Thyroid gland (tissue), 4 donors: ENCODE measurements at regions not wholly inside any gene's neighbourhood (a gene's known extent, or its start where the extent isn't known, plus 50 kb on each side); places are given as distances from the start of the nearest gene placed in this dataset.

Source experiments
- DNase-seq, 2 donors: peaks; one replicate each; pipeline ENCODE4 v3.0.0-alpha.2; 2019
- H3K27ac ChIP-seq, 3 donors: fragments of 200-600 bp; sonication (generic); 1 replicate in 2 of 3; 2 replicates in 1 of 3; pipeline ENCODE4 v1.5.1; 2016 to 2019; ENCODE audit warnings: mild to moderate bottlenecking in 1 of 3, moderate library complexity in 1 of 3
- H3K27me3 ChIP-seq: fragments of 200-600 bp; sonication (generic); one replicate; pipeline ENCODE4 v1.5.1; 2019
- H3K36me3 ChIP-seq, 2 donors: fragments of 200-600 bp; sonication (generic); one replicate each; pipeline ENCODE4 v1.5.1; 2016 to 2019
- H3K4me1 ChIP-seq, 2 donors: fragments of 200-600 bp; sonication (generic); one replicate each; pipeline ENCODE4 v1.5.1; 2017 to 2019
- H3K4me3 ChIP-seq, 3 donors: fragments of 200-600 bp; sonication (generic); replicated peaks in 1 of 3; 1 replicate in 2 of 3; 2 replicates in 1 of 3; pipeline ENCODE4 v1.5.1; 2016; ENCODE audit warnings: mild to moderate bottlenecking in 1 of 3
- H3K9me3 ChIP-seq: fragments of 200-600 bp; sonication (generic); one replicate; pipeline ENCODE4 v1.5.1; 2017
- POLR2A ChIP-seq, 2 donors: fragments of 450-650 bp; IDR thresholded peaks; one replicate each; pipeline ENCODE4 v1.6.1; 2017; ENCODE audit warnings: antibody characterized with exemption in 2 of 2, mild to moderate bottlenecking in 2 of 2, moderate library complexity in 1 of 2
- WGBS, 2 donors: methylation state at CpG; one replicate each; pipeline ENCODE4 v1.1.5; 2017; 5-methylcytosine and 5-hydroxymethylcytosine counted together
- intact Hi-C: fragments of 100-400 bp; cut with DNase I; formaldehyde crosslinking; loops from one replicate; pipeline ENCODE4 v1.15.1; 2023
- TF ChIP-seq, protein P1 (sequence below), 6 experiments: fragments of 200-600 bp in 3 of 6; fragments of 450-650 bp in 3 of 6; sonication (generic) in 3 of 6; IDR thresholded peaks; one replicate each; pipeline ENCODE4 v1.5.1; 2016 to 2019; ENCODE audit warnings: antibody characterized with exemption in 6 of 6, mild to moderate bottlenecking in 2 of 6, inconsistent platforms in 1 of 6, moderate library complexity in 1 of 6

DNA sequence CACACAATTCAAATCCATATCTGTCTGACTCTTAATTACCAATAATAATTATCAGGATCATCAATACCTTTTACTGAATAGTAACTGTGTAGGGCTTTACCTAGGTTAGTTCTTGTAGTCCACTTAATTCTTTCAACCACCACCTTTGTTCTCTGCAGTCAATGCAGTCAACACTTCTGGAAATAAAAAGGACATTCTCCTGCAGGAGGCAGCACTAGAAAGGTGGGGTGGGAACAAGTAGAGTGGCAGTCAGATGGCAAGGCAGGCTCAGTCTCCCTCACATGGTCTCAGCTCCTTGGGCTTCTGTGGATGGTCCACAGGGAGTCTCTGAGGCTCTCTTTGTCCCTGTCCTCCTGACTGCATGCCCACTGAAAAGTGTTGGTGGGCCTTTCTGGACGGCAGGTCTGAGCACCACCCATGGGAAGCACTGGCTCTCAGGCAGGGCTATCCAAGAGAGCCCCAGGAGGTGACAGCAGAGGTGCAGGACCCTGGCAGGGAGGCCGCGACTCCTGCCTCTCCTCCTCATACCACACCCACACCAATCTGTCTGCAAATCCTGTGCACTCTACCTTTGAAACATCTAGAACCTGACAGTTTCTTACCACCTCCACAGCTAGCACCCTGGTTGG, 237.3 kb downstream of the FOXD2 start:
- TF ChIP-seq POLR2A (IDR thresholded peaks at IDR 0.05) = no peak
- Histone ChIP-seq H3K27ac (no peak overlapping the region), H3K27me3 (no peaks in the 10 kb centered on the region), H3K4me3 (no peak overlapping the region), H3K4me1 (no peaks in the 10 kb centered on the region), H3K36me3 (no peaks in the 10 kb centered on the region), H3K9me3 (no peaks in the 10 kb centered on the region)
- WGBS, 2 donors = 86 to 95% methylated on average over 3 of the region's 3 CpGs
- DNase-seq = no peak
- intact Hi-C loops = no loop called here

DNA sequence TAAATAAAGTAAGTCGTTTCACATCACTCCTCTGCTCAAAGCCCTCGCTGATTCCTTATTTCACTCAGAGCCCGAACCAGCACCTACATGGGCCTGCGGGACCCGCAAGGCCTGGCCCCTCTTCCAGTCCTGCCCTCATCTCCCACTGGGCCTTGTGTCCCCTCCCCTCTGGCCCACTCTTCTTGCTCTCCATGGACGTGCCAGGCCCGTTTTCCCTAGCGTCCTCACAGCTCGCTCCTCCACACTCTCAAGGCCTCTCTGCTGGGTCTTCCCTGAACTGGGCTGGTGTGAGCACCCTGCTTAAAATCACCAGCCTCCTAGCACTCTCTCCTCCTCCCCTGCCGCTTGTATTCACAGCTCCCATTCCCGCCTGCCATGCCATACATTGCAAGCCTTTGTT, 237.9 kb downstream of the FOXD2 start:
- no peak for TF ChIP-seq POLR2A (IDR thresholded peaks at IDR 0.05)
- TF ChIP-seq, protein P1, sequence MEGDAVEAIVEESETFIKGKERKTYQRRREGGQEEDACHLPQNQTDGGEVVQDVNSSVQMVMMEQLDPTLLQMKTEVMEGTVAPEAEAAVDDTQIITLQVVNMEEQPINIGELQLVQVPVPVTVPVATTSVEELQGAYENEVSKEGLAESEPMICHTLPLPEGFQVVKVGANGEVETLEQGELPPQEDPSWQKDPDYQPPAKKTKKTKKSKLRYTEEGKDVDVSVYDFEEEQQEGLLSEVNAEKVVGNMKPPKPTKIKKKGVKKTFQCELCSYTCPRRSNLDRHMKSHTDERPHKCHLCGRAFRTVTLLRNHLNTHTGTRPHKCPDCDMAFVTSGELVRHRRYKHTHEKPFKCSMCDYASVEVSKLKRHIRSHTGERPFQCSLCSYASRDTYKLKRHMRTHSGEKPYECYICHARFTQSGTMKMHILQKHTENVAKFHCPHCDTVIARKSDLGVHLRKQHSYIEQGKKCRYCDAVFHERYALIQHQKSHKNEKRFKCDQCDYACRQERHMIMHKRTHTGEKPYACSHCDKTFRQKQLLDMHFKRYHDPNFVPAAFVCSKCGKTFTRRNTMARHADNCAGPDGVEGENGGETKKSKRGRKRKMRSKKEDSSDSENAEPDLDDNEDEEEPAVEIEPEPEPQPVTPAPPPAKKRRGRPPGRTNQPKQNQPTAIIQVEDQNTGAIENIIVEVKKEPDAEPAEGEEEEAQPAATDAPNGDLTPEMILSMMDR (IDR thresholded peaks at IDR 0.05) = no peak
- no peak overlapping the region for H3K27ac ChIP-seq
- H3K4me1 ChIP-seq = no peaks in the 10 kb centered on the region
- DNase-seq = no peak
- H3K9me3 ChIP-seq = no peaks in the 10 kb centered on the region
- WGBS, 2 donors = 86 to 90% methylated on average over 11 of the region's 11 CpGs
- H3K36me3 ChIP-seq = no peaks in the 10 kb centered on the region
- no peak overlapping the region for H3K4me3 ChIP-seq
- no peaks in the 10 kb centered on the region for H3K27me3 ChIP-seq
- intact Hi-C loops = no loop called here

DNA sequence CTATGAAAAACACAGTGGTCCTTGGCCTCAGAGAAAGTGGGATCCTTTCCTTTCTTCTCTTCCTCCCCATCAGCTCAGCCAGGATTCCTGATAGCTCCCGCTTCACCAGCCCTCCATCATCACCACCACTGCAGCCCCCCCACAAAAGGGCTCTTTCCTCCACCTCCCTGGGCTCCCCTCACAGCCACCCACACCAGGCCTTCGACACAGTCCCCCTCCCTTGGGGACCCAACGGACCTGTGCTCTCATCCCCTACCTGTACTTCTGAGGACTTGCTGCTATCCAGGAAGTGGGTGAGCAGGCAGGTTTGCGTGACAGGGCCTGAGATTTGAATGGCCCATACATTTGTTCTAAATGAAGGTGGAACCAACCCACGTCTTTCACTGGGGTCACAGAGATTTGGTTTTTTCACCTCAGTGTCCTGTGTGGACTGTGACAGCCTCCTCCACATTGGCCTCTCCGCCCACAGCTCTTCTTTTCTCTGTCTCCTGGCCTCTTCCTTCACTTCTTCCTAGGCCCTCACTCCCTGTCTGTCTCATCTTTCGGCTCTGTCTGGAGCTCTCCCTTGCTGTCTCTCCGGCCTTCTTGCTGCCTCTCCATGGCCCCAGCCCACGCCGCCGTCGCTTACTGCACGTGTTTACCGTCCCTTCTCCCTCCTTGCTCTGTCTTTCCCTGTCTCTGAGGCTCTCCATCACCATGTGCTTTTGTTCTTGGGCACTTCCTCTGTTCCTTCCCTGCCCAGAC, 238.6 kb downstream of the FOXD2 start:
- Histone ChIP-seq H3K9me3 (no peaks in the 10 kb centered on the region), H3K4me1 (no peaks in the 10 kb centered on the region), H3K27ac (no peak overlapping the region), H3K4me3 (no peak overlapping the region), H3K27me3 (no peaks in the 10 kb centered on the region), H3K36me3 (no peaks in the 10 kb centered on the region)
- TF ChIP-seq POLR2A (IDR thresholded peaks at IDR 0.05) = no peak
- TF ChIP-seq, protein P1 (IDR thresholded peaks at IDR 0.05) = no peak
- WGBS, 2 donors = 87 to 89% methylated on average over 14 of the region's 14 CpGs
- intact Hi-C loops = no loop called here
- no peak for DNase-seq

DNA sequence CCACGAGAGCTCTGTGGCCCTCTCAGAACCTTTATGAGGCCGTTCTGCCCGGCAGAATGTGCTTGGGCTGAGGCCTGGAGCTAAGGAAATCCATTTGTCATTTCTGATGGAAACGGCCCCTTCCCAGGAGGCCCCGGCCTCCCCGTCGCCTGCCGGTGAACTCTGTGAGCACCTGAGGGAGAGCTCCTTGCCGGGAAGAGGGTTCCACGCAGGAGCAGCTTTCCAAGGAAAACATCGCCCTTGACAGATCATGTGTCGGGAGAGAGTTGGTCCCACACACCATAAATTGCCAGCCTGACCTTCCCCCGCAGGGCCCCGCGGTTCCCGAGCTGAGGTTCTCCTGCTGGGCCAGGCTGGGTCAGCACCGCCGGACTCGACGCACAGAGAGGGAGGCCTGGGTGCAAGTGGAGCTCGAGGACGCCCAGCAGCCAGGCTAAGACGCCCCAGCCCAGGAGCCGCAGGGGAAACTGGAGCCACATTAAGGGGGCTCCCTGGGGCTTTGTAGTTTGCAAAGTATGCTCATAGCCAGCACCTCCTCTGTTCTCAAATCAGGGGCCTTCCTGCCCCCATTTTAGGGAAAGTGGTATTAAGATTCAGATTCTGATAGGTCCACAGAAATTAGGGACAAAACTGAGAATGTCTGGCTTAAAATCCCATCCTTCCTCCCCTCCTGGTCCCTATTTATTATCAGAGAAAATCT, 239.5 kb downstream of the FOXD2 start:
- no peak for TF ChIP-seq POLR2A (IDR thresholded peaks at IDR 0.05)
- TF ChIP-seq, protein P1 (IDR thresholded peaks at IDR 0.05) = no peak
- no peak overlapping the region for H3K27ac ChIP-seq
- intact Hi-C loops = no loop called here
- no peaks in the 10 kb centered on the region for H3K36me3 ChIP-seq
- WGBS, 2 donors = 81 to 82% methylated on average over 13 to 15 of the region's 24 CpGs
- H3K27me3 ChIP-seq = no peaks in the 10 kb centered on the region
- no peaks in the 10 kb centered on the region for H3K4me1 ChIP-seq
- no peak for DNase-seq
- no peak overlapping the region for H3K4me3 ChIP-seq
- no peaks in the 10 kb centered on the region for H3K9me3 ChIP-seq

DNA sequence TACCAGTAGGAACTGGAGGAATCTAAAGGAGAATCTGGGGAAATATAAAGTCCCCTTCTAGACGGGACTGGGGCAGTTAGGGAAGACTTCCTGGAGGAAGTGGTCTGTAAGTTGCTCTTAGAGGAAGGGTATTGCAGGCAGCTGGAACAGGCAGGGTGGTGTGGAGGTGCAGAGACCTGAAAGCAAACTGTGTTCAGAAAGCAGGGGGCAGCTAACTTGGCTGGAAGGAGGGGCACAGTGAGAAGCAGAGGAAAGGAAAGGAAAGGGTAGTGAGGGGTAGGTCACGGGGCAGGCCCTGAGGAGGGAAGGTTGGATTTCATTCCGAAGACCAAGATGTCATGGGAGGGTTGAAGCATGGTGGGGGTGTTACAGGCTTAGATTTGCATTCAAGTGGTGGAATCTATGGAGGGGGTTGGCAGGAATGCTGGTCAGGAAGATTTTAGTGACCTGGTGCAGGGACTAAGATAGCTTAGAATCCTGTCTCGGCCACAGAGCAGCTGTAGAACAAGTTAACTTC, 240.7 kb downstream of the FOXD2 start:
- no peak for DNase-seq
- H3K4me1 ChIP-seq = no peaks in the 10 kb centered on the region
- no peaks in the 10 kb centered on the region for H3K9me3 ChIP-seq
- 81 to 84% methylated on average over 4 of the region's 4 CpGs for WGBS, 2 donors
- H3K27me3 ChIP-seq = no peaks in the 10 kb centered on the region
- intact Hi-C loops = no loop called here
- H3K36me3 ChIP-seq = no peaks in the 10 kb centered on the region
- no peak overlapping the region for H3K4me3 ChIP-seq
- no peak overlapping the region for H3K27ac ChIP-seq
- TF ChIP-seq, protein P1 (IDR thresholded peaks at IDR 0.05) = no peak
- no peak for TF ChIP-seq POLR2A (IDR thresholded peaks at IDR 0.05)
